Right cardiac atrium (tissue), 5 donors: ENCODE measurements at regions not wholly inside any gene's neighbourhood (a gene's known extent, or its start where the extent isn't known, plus 50 kb on each side); places are given as distances from the start of the nearest gene placed in this dataset.

Experiments used
- ATAC-seq, 2 donors: fragments of 200-7000 bp; cut with Tn5 transposase; one replicate each; pipeline versions ENCODE4 v1.8.0 to v1.9.1; 2020; ENCODE audit warnings: moderate library complexity in 2 of 2, mild to moderate bottlenecking in 1 of 2
- DNase-seq, 3 donors: peaks; one replicate each; pipeline ENCODE4 v3.0.0-alpha.2; 2020
- H3K27ac ChIP-seq: one replicate; pipeline ENCODE4 v1.5.1; 2013; ENCODE audit warnings: mild to moderate bottlenecking, low read length, control low read depth, moderate library complexity
- H3K27me3 ChIP-seq: one replicate; pipeline ENCODE4 v1.6.1; 2013; ENCODE audit not compliant: control insufficient read depth, insufficient read depth
- H3K4me1 ChIP-seq: one replicate; pipeline ENCODE4 v1.6.1; 2013; ENCODE audit warnings: low read length; ENCODE audit not compliant: control insufficient read depth, insufficient read depth
- H3K4me3 ChIP-seq: one replicate; pipeline ENCODE4 v1.5.1; 2013; ENCODE audit warnings: low read length, control low read depth
- H3K9me3 ChIP-seq: one replicate; pipeline ENCODE4 v1.6.1; 2013; ENCODE audit warnings: low read length; ENCODE audit not compliant: control insufficient read depth
- WGBS: extraction: QIAGEN DNeasy Blood & Tissue Kit; methylation state at CpG from one replicate; pipeline ENCODE4 v1.1.7; 2013; 5-methylcytosine and 5-hydroxymethylcytosine counted together
- intact Hi-C, 4 donors: fragments of 100-400 bp; cut with DNase I; formaldehyde crosslinking; loops; one replicate each; pipeline versions ENCODE4 v1.11.0 to v1.14.0; 2022 to 2023
- donor health status: healthy with polysubstance abuse.
- donor health status: DM: no; HTN: yes; CAD: no.
- donor health status: DM: no; HTN: no; CAD: no.
- donor health status: DM: no; HTN: yes; CAD: no; lungs with severe emphysema.
- donor health status: DM: yes; HTN: yes; CAD: no.

DNA sequence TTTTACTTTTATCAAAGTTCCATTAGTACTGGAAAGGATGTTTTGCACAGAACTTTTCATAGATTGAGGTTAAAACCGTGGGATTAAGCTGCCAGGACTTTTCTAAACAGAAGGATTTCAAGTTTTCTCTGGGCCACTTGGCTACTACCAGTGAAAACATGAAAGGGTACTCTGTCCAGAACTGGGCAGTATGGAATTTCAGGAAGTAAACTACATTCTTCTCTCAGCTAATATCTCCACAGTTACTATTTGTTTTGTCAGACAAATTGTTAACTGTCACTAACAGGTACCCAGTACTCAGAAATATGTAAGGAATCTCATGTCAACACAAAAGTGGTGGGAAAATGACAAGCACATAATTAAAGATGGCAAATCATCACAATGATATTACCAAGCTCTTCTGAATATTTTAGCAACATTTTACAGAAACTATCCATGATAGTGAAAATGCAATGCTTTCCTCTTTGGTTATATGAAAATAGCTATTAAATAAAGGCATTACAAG is 454.4 kb downstream of the C4orf33 start:
- H3K4me3 ChIP-seq = no peak overlapping the region
- no peaks in the 10 kb centered on the region for H3K9me3 ChIP-seq
- WGBS = 36% methylated on average over 1 of the region's 1 CpG
- no peaks in the 10 kb centered on the region for H3K27me3 ChIP-seq
- no peak overlapping the region for H3K27ac ChIP-seq
- ATAC-seq (no peak), DNase-seq (no peak)
- H3K4me1 ChIP-seq = peaks cover 3% of the 10 kb centered on the region
- intact Hi-C loops = no loop called here

GRCh38 chr4:129561280-129561679 is 465.3 kb downstream of the C4orf33 start:
- no peak overlapping the region for H3K4me3 ChIP-seq
- DNase-seq (no peak), ATAC-seq (no peak)
- H3K4me1 ChIP-seq = no peaks in the 10 kb centered on the region
- WGBS = 44% methylated on average over 1 of the region's 1 CpG
- intact Hi-C loops = no loop called here
- H3K27ac ChIP-seq = no peak overlapping the region
- H3K9me3 ChIP-seq = no peaks in the 10 kb centered on the region
- H3K27me3 ChIP-seq = no peaks in the 10 kb centered on the region

- no peak overlapping the region for H3K27ac ChIP-seq
- no peaks in the 10 kb centered on the region for H3K4me1 ChIP-seq
- WGBS = 79% methylated on average over 2 of the region's 2 CpGs
- intact Hi-C loops = no loop called here
- DNase-seq = no peak
- H3K9me3 ChIP-seq = no peaks in the 10 kb centered on the region
- H3K27me3 ChIP-seq = no peaks in the 10 kb centered on the region
- no peak overlapping the region for H3K4me3 ChIP-seq
- no peak for ATAC-seq
These were observed 466.1 kb downstream of the C4orf33 start for GRCh38 chr4:129561886-129562671.

DNA sequence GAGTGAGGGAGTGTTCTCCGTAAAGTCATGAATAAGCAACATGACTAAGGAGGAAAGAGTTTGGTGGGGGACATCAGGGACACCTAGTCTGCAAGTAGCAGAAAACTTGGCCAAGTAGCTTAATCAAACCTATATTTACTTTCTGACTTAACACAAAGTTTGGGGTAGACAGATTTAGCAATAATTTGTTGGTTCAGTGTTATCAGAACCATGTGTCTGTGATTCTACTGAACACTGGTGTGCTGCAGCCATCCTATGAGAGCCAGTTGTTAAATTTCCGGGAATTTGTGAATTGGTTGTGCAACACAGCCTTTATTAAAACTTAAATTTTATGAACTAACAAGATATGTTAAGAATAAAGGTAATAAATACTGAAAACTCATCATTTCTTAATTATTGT is 469.3 kb downstream of the C4orf33 start:
- intact Hi-C loops = no loop called here
- 91% methylated on average over 2 of the region's 2 CpGs for WGBS
- Histone ChIP-seq H3K4me1 (no peaks in the 10 kb centered on the region), H3K4me3 (no peak overlapping the region), H3K27me3 (no peaks in the 10 kb centered on the region), H3K27ac (no peak overlapping the region), H3K9me3 (no peaks in the 10 kb centered on the region)
- no peak for ATAC-seq
- no peak for DNase-seq

GRCh38 chr4:129570326-129570725 is 474.4 kb downstream of the C4orf33 start:
- H3K27me3 ChIP-seq = no peaks in the 10 kb centered on the region
- DNase-seq (no peak), ATAC-seq (no peak)
- intact Hi-C loops = no loop called here
- no peak overlapping the region for H3K27ac ChIP-seq
- H3K4me3 ChIP-seq = no peak overlapping the region
- H3K4me1 ChIP-seq = no peaks in the 10 kb centered on the region
- H3K9me3 ChIP-seq = no peaks in the 10 kb centered on the region

DNA sequence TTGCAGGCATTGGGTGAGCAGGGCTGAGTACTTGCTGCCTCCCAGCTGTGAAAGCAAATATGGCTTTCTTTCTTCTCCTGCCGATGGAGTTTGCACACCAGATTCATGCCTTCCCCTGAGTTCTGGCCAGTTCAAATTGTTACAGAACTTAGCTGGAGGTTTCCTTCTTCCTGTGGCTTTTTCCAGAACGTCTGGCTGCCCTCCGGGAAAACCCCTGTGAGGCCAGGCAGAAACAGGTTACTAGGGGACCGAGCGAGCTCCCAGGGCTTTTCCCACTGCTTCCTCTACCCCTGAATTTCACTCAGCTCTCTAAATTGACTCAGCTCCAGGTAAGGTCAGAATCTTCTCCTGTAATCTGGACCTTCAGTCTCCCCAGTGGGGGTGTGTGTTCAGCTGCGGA is 482.4 kb downstream of the C4orf33 start:
- no peak overlapping the region for H3K4me3 ChIP-seq
- no peak overlapping the region for H3K27ac ChIP-seq
- DNase-seq = peak in 1 of 3 donors; percentile 20
- 57% methylated on average over 6 of the region's 6 CpGs for WGBS
- intact Hi-C loops = no loop called here
- H3K27me3 ChIP-seq = no peaks in the 10 kb centered on the region
- ATAC-seq = peak in 1 of 2 donors; percentile 41
- H3K4me1 ChIP-seq = peaks cover 2% of the 10 kb centered on the region
- no peaks in the 10 kb centered on the region for H3K9me3 ChIP-seq

DNA sequence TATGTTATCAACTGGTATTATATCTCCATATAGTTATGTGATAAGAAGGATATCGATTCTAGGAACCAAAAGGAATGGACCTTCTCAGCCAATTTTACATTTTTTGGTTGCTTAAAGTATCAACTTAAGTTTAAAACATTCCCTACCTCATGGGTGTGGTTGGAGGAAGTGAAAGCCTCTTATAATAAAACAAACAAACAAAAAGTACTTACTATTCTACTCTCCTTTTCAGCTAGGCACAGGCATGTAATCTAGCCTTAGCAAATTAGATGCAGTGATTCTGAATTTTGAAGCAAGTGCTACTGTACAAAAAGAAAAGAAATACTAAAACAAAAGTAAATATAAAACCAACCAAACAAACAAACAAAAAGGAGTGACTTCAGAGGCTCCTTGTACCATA is 485.4 kb downstream of the C4orf33 start:
- DNase-seq = no peak
- H3K9me3 ChIP-seq = no peaks in the 10 kb centered on the region
- no peak for ATAC-seq
- no peak overlapping the region for H3K4me3 ChIP-seq
- 56% methylated on average over 1 of the region's 1 CpG for WGBS
- H3K27ac ChIP-seq = no peak overlapping the region
- H3K27me3 ChIP-seq = no peaks in the 10 kb centered on the region
- H3K4me1 ChIP-seq = peaks cover 2% of the 10 kb centered on the region
- intact Hi-C loops = no loop called here

DNA sequence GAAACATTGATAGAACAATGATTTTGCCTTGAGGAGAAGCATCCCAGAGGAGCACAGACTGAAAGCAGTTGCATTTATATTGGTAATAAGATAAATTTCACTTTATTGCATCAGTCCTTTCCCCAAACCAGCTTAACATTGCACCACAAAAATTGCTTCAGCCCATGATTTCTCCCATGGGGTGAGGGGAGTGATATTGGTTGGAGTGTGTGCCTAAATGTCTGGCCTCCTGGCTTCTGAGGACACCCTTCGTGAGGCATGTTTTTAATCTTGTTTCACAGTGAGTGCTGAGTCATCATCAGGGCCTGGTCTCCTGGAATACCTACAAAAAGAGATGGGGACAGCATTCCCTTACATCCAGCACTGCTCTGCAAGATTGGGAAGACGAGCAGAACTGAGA is 487.9 kb downstream of the C4orf33 start:
- Histone ChIP-seq H3K9me3 (no peaks in the 10 kb centered on the region), H3K4me3 (no peak overlapping the region), H3K4me1 (peaks cover 2% of the 10 kb centered on the region), H3K27me3 (no peaks in the 10 kb centered on the region), H3K27ac (no peak overlapping the region)
- DNase-seq = peak in 2 of 3 donors; percentile 47 to 60
- peak; percentile 92 to 97 for ATAC-seq
- 37% methylated on average over 2 of the region's 2 CpGs for WGBS
- intact Hi-C loops = no loop called here

DNA sequence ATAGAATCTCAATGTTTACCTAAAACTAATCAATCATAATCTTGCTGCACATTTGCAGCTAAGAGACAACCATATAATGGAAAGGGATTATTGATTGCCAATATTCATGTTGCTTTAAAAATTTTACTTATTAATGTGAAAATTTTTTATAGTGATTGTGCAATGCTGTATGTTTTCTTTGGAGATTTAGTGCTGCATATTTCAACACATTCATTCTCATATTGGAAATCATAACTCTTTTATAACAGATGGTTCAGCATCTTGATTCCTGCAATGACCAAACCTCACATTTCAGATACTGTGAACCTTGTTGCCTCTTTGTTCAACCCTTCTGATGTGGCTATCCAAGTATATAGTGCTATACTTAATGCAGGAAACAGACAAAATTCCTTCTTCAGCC is 502.6 kb downstream of the C4orf33 start:
- H3K4me1 ChIP-seq = peaks cover 1% of the 10 kb centered on the region
- no peak overlapping the region for H3K4me3 ChIP-seq
- intact Hi-C loops = no loop called here
- no peak for ATAC-seq
- H3K27ac ChIP-seq = no peak overlapping the region
- H3K9me3 ChIP-seq = no peaks in the 10 kb centered on the region
- H3K27me3 ChIP-seq = no peaks in the 10 kb centered on the region
- no peak for DNase-seq

GRCh38 chr4:129600898-129601297 is 504.9 kb downstream of the C4orf33 start:
- no peak overlapping the region for H3K27ac ChIP-seq
- 83% methylated on average over 5 of the region's 5 CpGs for WGBS
- no peak for DNase-seq
- peaks cover 1% of the 10 kb centered on the region for H3K4me1 ChIP-seq
- H3K27me3 ChIP-seq = no peaks in the 10 kb centered on the region
- no peak overlapping the region for H3K4me3 ChIP-seq
- intact Hi-C loops = no loop called here
- H3K9me3 ChIP-seq = no peaks in the 10 kb centered on the region
- ATAC-seq = no peak

DNA sequence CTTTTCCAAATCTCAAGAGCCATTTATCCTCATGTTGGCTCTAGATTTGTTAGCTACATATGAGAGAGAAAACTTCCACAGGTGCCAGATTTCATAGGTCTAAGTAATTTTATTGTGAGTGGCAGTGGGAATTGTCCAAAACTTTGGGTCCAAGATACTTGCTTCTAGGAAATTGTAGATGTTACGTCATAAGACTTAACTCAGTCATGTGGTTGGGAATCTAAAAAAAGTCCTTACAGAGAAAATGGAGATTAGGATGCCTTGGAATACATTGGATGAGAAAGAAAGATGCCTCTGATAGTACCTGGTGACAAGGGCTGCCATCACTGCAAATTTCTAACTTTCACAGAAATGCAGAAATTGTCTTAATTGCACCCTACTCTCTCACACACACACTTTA is 506.5 kb downstream of the C4orf33 start:
- WGBS = 92% methylated on average over 1 of the region's 1 CpG
- peaks cover 1% of the 10 kb centered on the region for H3K4me1 ChIP-seq
- H3K27me3 ChIP-seq = no peaks in the 10 kb centered on the region
- intact Hi-C loops = no loop called here
- no peak for ATAC-seq
- H3K9me3 ChIP-seq = no peaks in the 10 kb centered on the region
- no peak for DNase-seq
- no peak overlapping the region for H3K27ac ChIP-seq
- no peak overlapping the region for H3K4me3 ChIP-seq
